GM12878 (cell line): ENCODE measurements at regions not wholly inside any gene's neighbourhood (a gene's known extent, or its start where the extent isn't known, plus 50 kb on each side); places are given as distances from the start of the nearest gene placed in this dataset.

ENCODE experiments used
- BHLHE40 ChIP-seq, 2 experiments: fragments of 450-650 bp in 1 of 2; IDR thresholded peaks; 2 replicates each; pipeline ENCODE4 v1.6.1; 2011 to 2017; ENCODE audit warnings: low read depth in 2 of 2, borderline replicate concordance in 1 of 2, improper control_type of control experiment in 1 of 2, low read length in 1 of 2, mild to moderate bottlenecking in 1 of 2
- CBX5 ChIP-seq: sonication (generic); IDR thresholded peaks from 2 replicates; pipeline ENCODE4 v1.6.1; 2016; ENCODE audit warnings: low read depth, moderate library complexity, mild to moderate bottlenecking, inconsistent platforms
- EP300 ChIP-seq, 2 experiments: fragments of 150-350 bp in 1 of 2; IDR thresholded peaks; 2 replicates each; pipeline ENCODE4 v1.6.1; 2011 to 2012; ENCODE audit warnings: low read depth in 2 of 2, low read length in 2 of 2, borderline replicate concordance in 1 of 2, improper control_type of control experiment in 1 of 2, inconsistent platforms in 1 of 2; ENCODE audit not compliant: control insufficient read depth in 1 of 2
- EZH2 ChIP-seq: IDR thresholded peaks from 2 replicates; pipeline ENCODE4 v1.6.1; 2012; ENCODE audit warnings: low read depth, mild to moderate bottlenecking, control low read depth, inconsistent platforms, low read length, borderline replicate concordance; ENCODE audit not compliant: control insufficient read depth
- POLR2AphosphoS5 ChIP-seq: IDR thresholded peaks from 2 replicates; pipeline ENCODE4 v1.6.1; 2011; ENCODE audit warnings: mild to moderate bottlenecking, low read length, inconsistent platforms
- SMC3 ChIP-seq: IDR thresholded peaks from 2 replicates; pipeline ENCODE4 v1.6.1; 2011; ENCODE audit warnings: low read length, improper control_type of control experiment, borderline replicate concordance
- TF ChIP-seq, protein P1 (sequence below): fragments of 450-650 bp; formaldehyde crosslinking; IDR thresholded peaks from 2 replicates; pipeline ENCODE4 v1.5.0; 2022; ENCODE audit warnings: mild to moderate bottlenecking, missing genetic modification characterization
- TF ChIP-seq, protein P2 (sequence below), 3 experiments: IDR thresholded peaks in 2 of 3; conservative IDR thresholded peaks in 1 of 3; 2 replicates each; pipeline ENCODE4 v1.5.1; 2011; ENCODE audit warnings: low read depth in 3 of 3, low read length in 3 of 3, mild to moderate bottlenecking in 3 of 3, control low read depth in 2 of 3, moderate library complexity in 2 of 3, inconsistent platforms in 1 of 3, mixed read lengths in 1 of 3; ENCODE audit not compliant: control insufficient read depth in 2 of 3, insufficient read depth in 1 of 3; ENCODE audit errors: extremely low read depth in 1 of 3

DNA sequence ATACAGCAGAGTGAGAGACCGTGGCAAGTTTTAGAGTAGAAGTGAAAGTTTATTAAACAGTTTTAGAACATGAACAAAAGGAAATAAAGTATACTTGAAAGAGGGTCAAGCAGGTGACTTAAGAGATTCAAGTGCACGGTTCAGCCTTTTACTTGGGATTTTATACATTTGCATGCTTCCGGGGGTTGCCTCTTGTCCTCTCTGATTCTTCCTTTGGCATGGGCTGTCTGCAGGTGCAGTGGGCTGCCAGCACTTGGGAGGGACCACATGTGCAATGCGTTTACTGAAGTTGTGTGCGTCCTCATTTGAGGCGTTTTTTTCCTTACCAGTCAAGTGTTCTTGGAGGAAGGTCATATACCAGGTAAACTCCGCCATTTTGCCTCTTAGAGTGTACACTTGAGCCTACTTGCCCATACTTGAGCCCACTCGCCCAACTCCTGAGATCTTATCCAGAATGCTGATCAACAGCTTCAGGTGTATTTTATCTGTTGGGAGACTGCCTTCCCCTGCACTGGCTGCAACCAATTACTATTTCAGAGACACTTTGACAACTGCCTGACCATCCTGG, 195.2 kb downstream of the IRX5 start:
- TF ChIP-seq EZH2 (no peak), CBX5 (no peak), POLR2AphosphoS5 (no peak), SMC3 (no peak), EP300 (IDR thresholded peaks at IDR 0.05; ENCODE audit: borderline replicate concordance in 1 of 2, control insufficient read depth in 1 of 2, low read depth in 2 of 2, low read length in 2 of 2) (no peak), BHLHE40 (IDR thresholded peaks at IDR 0.05; ENCODE audit: borderline replicate concordance in 1 of 2, low read depth in 2 of 2, low read length in 1 of 2) (no peak)
- TF ChIP-seq, protein P1, sequence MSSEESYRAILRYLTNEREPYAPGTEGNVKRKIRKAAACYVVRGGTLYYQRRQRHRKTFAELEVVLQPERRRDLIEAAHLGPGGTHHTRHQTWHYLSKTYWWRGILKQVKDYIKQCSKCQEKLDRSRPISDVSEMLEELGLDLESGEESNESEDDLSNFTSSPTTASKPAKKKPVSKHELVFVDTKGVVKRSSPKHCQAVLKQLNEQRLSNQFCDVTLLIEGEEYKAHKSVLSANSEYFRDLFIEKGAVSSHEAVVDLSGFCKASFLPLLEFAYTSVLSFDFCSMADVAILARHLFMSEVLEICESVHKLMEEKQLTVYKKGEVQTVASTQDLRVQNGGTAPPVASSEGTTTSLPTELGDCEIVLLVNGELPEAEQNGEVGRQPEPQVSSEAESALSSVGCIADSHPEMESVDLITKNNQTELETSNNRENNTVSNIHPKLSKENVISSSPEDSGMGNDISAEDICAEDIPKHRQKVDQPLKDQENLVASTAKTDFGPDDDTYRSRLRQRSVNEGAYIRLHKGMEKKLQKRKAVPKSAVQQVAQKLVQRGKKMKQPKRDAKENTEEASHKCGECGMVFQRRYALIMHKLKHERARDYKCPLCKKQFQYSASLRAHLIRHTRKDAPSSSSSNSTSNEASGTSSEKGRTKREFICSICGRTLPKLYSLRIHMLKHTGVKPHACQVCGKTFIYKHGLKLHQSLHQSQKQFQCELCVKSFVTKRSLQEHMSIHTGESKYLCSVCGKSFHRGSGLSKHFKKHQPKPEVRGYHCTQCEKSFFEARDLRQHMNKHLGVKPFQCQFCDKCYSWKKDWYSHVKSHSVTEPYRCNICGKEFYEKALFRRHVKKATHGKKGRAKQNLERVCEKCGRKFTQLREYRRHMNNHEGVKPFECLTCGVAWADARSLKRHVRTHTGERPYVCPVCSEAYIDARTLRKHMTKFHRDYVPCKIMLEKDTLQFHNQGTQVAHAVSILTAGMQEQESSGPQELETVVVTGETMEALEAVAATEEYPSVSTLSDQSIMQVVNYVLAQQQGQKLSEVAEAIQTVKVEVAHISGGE (CRISPR knock-in tag), result no peak
- TF ChIP-seq, protein P2, sequence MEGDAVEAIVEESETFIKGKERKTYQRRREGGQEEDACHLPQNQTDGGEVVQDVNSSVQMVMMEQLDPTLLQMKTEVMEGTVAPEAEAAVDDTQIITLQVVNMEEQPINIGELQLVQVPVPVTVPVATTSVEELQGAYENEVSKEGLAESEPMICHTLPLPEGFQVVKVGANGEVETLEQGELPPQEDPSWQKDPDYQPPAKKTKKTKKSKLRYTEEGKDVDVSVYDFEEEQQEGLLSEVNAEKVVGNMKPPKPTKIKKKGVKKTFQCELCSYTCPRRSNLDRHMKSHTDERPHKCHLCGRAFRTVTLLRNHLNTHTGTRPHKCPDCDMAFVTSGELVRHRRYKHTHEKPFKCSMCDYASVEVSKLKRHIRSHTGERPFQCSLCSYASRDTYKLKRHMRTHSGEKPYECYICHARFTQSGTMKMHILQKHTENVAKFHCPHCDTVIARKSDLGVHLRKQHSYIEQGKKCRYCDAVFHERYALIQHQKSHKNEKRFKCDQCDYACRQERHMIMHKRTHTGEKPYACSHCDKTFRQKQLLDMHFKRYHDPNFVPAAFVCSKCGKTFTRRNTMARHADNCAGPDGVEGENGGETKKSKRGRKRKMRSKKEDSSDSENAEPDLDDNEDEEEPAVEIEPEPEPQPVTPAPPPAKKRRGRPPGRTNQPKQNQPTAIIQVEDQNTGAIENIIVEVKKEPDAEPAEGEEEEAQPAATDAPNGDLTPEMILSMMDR (IDR thresholded peaks at IDR 0.05 in 2 of 3, conservative IDR thresholded peaks at IDR 0.05 in 1 of 3; ENCODE audit: control insufficient read depth in 2 of 3, extremely low read depth in 1 of 3, insufficient read depth in 1 of 3, low read depth in 3 of 3, low read length in 3 of 3), result no peak
